ENCODE measurements at regions not wholly inside any gene's neighbourhood (a gene's known extent, or its start where the extent isn't known, plus 50 kb on each side); places are given as distances from the start of the nearest gene placed in this dataset.
A peak's percentile ranks its signal among the peaks of the same experiment; 100 is the strongest.

GRCh38 chr12:107523775-107524535, 161.6 kb upstream of the PWP1 start (continued):
- no peak for TF ChIP-seq ZNF18 (CRISPR knock-in tag; IDR thresholded peaks at IDR 0.05; ENCODE audit: insufficient replicate concordance)
- no peak for TF ChIP-seq RAD21 (CRISPR knock-in tag; IDR thresholded peaks at IDR 0.05)
- TF ChIP-seq ZNF614 (CRISPR knock-in tag; IDR thresholded peaks at IDR 0.05; ENCODE audit: borderline replicate concordance): no peak
- TF ChIP-seq MLXIP (CRISPR knock-in tag; IDR thresholded peaks at IDR 0.05; ENCODE audit: borderline replicate concordance): no peak
- TF ChIP-seq HDAC1 (CRISPR knock-in tag; IDR thresholded peaks at IDR 0.05): peak; percentile 44; the same call in 1 of the 2 replicates
- no peak for TF ChIP-seq ZNF576 (CRISPR knock-in tag; IDR thresholded peaks at IDR 0.05)
- TF ChIP-seq ZNF773 (CRISPR knock-in tag; IDR thresholded peaks at IDR 0.05; ENCODE audit: borderline replicate concordance): no peak
- TF ChIP-seq USF2 (IDR thresholded peaks at IDR 0.05; ENCODE audit: low read depth, low read length): no peak
- no peak; the same call in 1 of the 2 replicates for TF ChIP-seq USF2 (CRISPR knock-in tag; IDR thresholded peaks at IDR 0.05; ENCODE audit: borderline replicate concordance)
- no peak for TF ChIP-seq DMAP1 (CRISPR knock-in tag; IDR thresholded peaks at IDR 0.05)
